Erythroblast (primary cell): ENCODE measurements at regions not wholly inside any gene's neighbourhood (a gene's known extent, or its start where the extent isn't known, plus 50 kb on each side); places are given as distances from the start of the nearest gene placed in this dataset.

ENCODE experiments used
- DNase-seq, 2 experiments: peaks; one replicate each; lab custom pipeline; 2025; lab: John Stamatoyannopoulos, UW
- GATA1 ChIP-seq: IDR thresholded peaks from 2 replicates; pipeline ENCODE4 v1.6.1; 2011; ENCODE audit warnings: low read depth, mild to moderate bottlenecking, control low read depth, low read length, moderate library complexity
- POLR2A ChIP-seq: IDR thresholded peaks from 2 replicates; pipeline ENCODE4 v1.6.1; 2011; ENCODE audit warnings: mild to moderate bottlenecking, low read length

- TF ChIP-seq GATA1 (no peak), POLR2A (no peak)
- DNase-seq, result no peak
These were observed 197.1 kb upstream of the CXCL12 start for GRCh38 chr10:44581996-44582395.

DNA sequence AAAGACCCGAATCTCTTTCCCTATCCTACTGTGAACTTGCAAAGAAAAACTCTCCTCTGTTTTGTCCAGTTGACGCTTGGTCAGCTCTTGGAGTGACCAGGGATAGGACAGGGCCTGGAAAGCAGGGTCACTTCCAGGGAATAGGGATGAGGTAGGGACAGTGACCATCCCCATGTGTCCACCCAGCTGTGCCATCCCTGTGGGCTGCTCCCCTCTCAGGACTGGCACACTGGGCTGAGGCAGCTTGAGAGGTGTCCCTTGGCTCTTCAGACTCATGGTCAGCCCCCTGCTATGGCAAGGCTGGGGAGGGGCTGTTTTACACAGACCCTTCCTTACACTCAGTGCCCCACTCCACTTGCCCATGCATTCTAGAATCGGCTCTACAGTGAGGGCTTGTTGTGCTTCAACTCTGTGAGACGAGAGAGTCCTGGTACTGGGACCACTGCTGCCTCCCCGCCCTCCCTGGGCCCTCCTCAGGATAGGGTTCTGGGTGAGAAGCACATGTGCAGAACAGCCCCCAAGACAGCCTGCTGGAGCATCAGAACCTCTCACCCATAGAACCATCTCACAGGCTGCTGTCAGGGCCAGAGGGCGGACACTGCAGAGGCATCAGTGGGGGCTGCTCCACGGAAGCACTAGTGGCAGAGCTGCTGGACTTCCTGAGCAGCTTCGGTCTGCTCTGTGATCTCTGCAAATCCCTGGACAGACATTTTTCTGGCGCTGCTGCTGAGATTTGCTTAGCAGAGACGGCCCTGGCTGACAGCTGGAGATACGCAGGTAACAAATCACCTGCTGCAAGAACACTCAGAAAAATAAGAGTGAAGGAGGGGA is 202.8 kb upstream of the CXCL12 start:
- TF ChIP-seq GATA1 (no peak), POLR2A (no peak)
- no peak for DNase-seq

- no peak for TF ChIP-seq GATA1
- no peak for TF ChIP-seq POLR2A
These were observed 204.5 kb upstream of the CXCL12 start for GRCh38 chr10:44589181-44589943.

DNA sequence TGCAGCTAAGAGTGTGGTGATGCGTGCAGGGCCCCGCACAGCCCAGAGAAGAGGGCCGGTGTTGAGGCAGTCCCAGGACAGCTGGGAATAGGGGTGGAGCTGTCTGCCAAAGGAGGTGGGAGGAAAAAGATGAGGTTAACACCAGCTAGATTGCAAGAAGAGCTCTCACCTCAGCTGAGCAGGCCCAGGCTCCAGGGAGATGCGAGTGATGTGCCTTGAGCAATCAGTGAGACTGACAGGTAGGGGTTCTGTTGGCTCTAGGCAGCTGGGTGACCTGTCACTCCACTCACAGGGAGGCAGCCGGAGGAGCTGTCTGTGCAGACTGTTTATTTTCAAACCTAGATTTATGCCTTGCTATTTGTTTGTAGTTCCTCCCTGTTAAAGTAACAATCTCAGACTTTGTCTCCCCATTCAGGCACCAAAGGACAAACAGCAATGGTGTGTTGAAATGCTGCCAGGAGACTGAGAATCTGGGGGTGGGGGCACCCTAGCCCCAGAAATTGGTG is 205.1 kb upstream of the CXCL12 start:
- TF ChIP-seq POLR2A (no peak), GATA1 (no peak)
- DNase-seq, result no peak

More at GRCh38 chr10:44589181-44589943, 204.5 kb upstream of the CXCL12 start:
- no peak for DNase-seq

DNA sequence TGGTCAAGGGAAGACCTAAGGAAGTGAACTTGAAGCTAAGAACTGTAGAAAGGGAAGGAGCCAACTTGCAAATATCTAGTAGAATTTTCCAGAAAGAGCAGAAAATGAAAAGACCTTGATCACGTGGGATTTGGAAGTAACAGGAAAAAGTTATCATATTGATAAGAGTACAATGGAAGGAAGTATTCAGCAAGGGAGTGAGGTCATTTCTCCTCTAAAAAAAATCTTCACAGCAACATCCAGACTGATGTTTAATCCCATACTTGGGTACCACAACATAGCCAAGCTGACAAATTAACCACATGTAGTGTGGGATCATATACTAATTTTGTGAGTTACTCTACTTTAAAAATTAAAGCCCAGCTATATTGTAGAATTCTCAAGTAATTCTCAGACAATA is 207.0 kb upstream of the CXCL12 start:
- no peak for DNase-seq
- TF ChIP-seq POLR2A (no peak), GATA1 (no peak)

DNA sequence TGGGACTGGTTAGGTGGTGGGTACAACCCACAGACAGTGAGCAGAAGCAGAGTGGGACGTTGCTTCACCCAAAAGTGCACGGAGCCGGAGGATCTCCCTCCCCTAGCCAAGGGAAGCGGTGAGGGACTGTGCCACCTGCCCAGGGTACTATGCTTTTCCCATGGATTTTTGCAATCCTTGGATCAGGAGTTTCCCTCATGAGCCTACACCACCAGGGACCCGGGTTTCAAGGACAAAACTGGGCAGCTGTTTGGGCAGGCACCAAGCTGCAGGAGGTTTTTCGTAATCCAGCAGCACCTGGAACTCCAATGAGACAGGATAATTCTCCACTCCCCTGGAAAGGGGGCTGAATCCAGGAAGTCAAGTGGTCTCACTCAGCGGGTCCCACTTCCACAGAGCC is 209.1 kb upstream of the CXCL12 start:
- no peak for TF ChIP-seq GATA1
- no peak for TF ChIP-seq POLR2A
- no peak for DNase-seq

DNA sequence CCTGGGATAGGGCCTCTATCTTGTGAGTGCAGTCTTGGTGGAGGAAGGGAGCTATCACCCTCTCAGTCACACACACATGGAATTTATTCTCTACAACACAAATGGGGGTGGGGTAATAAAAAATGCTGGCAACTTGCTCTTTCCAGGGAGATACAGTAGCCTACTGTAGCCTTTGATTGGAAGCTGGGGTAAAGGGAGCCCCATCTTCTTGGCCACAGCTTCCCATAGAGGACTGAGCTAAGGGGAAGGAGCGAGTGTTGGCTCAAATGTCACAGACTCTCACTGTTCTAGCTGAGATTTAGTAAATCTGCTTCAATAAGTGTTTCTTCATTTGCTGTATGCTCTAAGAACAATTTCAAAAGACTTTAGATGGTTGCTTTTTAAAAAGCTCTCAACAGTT is 222.2 kb upstream of the CXCL12 start:
- TF ChIP-seq POLR2A (no peak), GATA1 (no peak)
- DNase-seq, result no peak

DNA sequence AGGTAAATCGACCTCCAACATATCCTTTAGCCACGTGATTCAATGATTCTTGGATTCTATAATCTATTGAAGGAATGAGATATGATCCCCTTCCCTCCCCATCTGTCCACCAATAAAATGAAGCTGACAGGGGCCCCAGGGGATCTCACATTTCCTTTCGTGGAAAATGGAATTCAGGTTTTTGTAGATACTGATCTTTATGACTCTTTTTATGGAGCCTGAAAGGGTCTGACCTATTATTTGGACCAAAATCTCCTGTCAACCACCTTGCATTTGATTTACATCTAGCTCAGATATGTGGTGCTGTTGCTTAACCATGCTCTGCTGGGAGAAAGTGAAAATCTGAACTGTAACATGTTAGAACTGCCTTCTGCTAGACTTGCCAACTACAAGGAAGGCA is 234.0 kb upstream of the CXCL12 start:
- no peak for DNase-seq
- TF ChIP-seq GATA1 (no peak), POLR2A (no peak)

DNA sequence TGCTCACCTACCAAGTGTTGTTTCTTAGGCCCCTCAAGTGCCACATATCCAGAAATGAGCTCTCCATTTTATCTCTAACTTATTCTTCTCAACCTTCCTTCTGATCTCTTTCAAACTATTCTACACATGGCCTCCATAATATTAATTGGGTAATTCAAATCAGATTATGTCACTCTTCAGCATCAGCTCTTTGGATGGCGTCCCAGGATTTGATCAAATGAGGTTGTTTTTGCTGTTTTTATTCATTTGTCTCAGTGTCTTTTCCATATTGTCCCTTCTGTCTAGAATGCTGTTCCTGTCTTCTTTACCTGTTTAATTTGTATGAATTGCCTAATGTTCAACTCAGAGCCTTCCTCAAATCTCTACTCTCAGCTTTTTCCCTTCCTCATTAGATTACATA is 234.6 kb upstream of the CXCL12 start:
- no peak for DNase-seq
- TF ChIP-seq GATA1 (no peak), POLR2A (no peak)

GRCh38 chr10:44619975-44620374 is 235.1 kb upstream of the CXCL12 start:
- TF ChIP-seq POLR2A (no peak), GATA1 (no peak)
- DNase-seq, result no peak

GRCh38 chr10:44627591-44628354 is 242.9 kb upstream of the CXCL12 start:
- no peak for DNase-seq
- no peak for TF ChIP-seq GATA1
- TF ChIP-seq POLR2A, result no peak

DNA sequence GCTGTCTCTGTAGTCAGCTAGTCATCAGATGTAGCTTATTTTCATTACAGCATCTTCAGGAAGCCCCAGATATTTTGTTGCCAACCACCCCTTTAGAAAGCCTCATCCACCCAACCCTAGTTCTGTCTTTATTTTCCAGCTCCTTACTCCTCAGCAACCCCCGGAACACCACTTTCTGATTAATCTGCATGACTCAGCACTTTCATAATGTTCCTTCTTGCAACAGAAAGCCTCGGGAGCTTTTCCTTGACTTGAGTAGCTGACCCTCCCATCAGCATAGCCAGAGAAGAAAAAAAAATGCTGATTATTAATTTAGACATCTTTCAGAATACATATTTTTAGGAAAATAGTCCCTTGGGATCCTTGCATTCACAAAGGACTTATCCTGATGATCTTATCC is 244.0 kb upstream of the CXCL12 start:
- DNase-seq, result peak in 1 of 2 experiments; percentile 5
- no peak for TF ChIP-seq GATA1
- no peak for TF ChIP-seq POLR2A

DNA sequence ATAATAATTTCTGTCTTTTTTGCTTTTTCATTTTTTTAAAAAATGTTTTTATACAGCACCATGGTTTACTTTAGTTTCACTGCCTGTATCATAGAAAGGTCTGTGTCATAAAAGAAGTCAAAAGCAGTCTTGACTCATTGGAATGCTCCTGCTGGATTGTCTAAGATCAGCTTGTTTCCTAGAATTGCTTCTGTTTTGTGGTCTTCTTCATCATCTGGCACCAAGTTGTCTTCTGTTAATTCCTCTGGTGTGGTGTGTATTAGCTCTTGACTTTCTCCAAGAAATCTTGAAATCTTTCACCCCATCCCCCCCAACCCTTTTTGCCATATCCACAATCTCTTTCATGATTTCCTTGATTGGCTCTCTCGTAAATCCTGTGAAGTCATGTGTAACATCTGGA is 250.3 kb upstream of the CXCL12 start:
- no peak for DNase-seq
- no peak for TF ChIP-seq POLR2A
- no peak for TF ChIP-seq GATA1

DNA sequence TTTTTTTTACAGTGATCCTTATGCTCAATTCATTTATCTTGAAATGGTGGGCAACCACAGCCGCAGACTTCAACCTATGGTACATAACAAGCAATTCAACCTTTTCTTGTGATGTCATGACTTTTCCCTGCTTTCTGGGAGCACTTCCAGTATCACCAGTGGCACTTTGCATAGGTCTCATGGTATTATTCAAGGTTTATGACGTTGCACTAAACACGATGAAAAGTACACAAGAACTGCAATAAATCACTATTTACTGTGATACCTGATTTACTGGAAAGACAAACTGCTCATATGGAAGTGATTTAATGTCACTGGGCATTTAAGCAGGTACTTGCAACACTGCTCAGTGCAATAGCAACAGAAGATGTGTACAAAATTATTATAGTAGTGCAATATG is 251.7 kb upstream of the CXCL12 start:
- DNase-seq, result no peak
- TF ChIP-seq GATA1, result no peak
- no peak for TF ChIP-seq POLR2A
